H9 (cell line): ENCODE measurements at regions not wholly inside any gene's neighbourhood (a gene's known extent, or its start where the extent isn't known, plus 50 kb on each side); places are given as distances from the start of the nearest gene placed in this dataset.
"Not testable (repeated sequence)": the region's sequence is repeated elsewhere in the genome, so short reads cannot be mapped to it uniquely, and the experiment has no call there.

ENCODE experiments used
- DNase-seq: peaks from one replicate; pipeline ENCODE4 v3.0.0-alpha.2; 2017
- H2AFZ ChIP-seq: one replicate; pipeline ENCODE4 v1.6.1; 2013; ENCODE audit warnings: mild to moderate bottlenecking, low read length, control low read depth, moderate library complexity
- H2AK5ac ChIP-seq: 2 replicates; pipeline ENCODE4 v1.6.1; 2013; ENCODE audit warnings: low read length, control low read depth, mixed read lengths; ENCODE audit not compliant: insufficient read length
- H2BK120ac ChIP-seq: one replicate; pipeline ENCODE4 v1.6.1; 2013; ENCODE audit warnings: low read depth, mild to moderate bottlenecking, low read length, control low read depth, inconsistent platforms; ENCODE audit not compliant: poor library complexity, severe bottlenecking
- H2BK12ac ChIP-seq: 2 replicates; pipeline ENCODE4 v1.6.1; 2013; ENCODE audit warnings: low read length, control low read depth, mixed read lengths, low read depth; ENCODE audit not compliant: insufficient read length
- H2BK15ac ChIP-seq: 2 replicates; pipeline ENCODE4 v1.6.1; 2013; ENCODE audit warnings: low read depth, low read length, control low read depth
- H2BK20ac ChIP-seq: one replicate; pipeline ENCODE4 v1.6.1; 2013; ENCODE audit warnings: low read depth, mild to moderate bottlenecking, low read length, control low read depth, inconsistent platforms; ENCODE audit not compliant: poor library complexity, severe bottlenecking
- H2BK5ac ChIP-seq: 2 replicates; pipeline ENCODE4 v1.6.1; 2013; ENCODE audit warnings: low read length, control low read depth, mixed read lengths; ENCODE audit not compliant: insufficient read length
- H3K14ac ChIP-seq: 2 replicates; pipeline ENCODE4 v1.6.1; 2013; ENCODE audit warnings: low read length, control low read depth; ENCODE audit not compliant: insufficient read depth
- H3K18ac ChIP-seq: 2 replicates; pipeline ENCODE4 v1.6.1; 2013; ENCODE audit warnings: low read depth, mild to moderate bottlenecking, mixed read lengths, low read length, control low read depth; ENCODE audit not compliant: insufficient read length
- H3K23ac ChIP-seq: 2 replicates; pipeline ENCODE4 v1.6.1; 2013; ENCODE audit warnings: low read length, control low read depth, mixed read lengths, low read depth; ENCODE audit not compliant: insufficient read length
- H3K23me2 ChIP-seq: 2 replicates; pipeline ENCODE4 v1.6.1; 2013; ENCODE audit warnings: low read depth, mild to moderate bottlenecking, mixed read lengths, low read length, control low read depth; ENCODE audit not compliant: insufficient read length, poor library complexity, severe bottlenecking
- H3K27ac ChIP-seq: 2 replicates; pipeline ENCODE4 v1.5.1; 2013; ENCODE audit warnings: low read length, control low read depth, mixed read lengths, low read depth; ENCODE audit not compliant: insufficient read length
- H3K27me3 ChIP-seq: 2 replicates; pipeline ENCODE4 v1.6.1; 2013; ENCODE audit warnings: low read length, control low read depth, inconsistent platforms; ENCODE audit not compliant: insufficient read depth
- H3K4ac ChIP-seq: 2 replicates; pipeline ENCODE4 v1.6.1; 2013; ENCODE audit warnings: low read depth, mild to moderate bottlenecking, control low read depth, inconsistent platforms, low read length, moderate library complexity
- H3K4me1 ChIP-seq: 2 replicates; pipeline ENCODE4 v1.6.1; 2013; ENCODE audit warnings: low read length, control low read depth, inconsistent platforms; ENCODE audit not compliant: insufficient read depth
- H3K4me2 ChIP-seq: 2 replicates; pipeline ENCODE4 v1.6.1; 2013; ENCODE audit warnings: low read length, control low read depth, mixed read lengths; ENCODE audit not compliant: insufficient read length, insufficient read depth
- H3K56ac ChIP-seq: 2 replicates; pipeline ENCODE4 v1.6.1; 2013; ENCODE audit warnings: low read depth, mild to moderate bottlenecking, mixed read lengths, low read length, control low read depth; ENCODE audit not compliant: insufficient read length
- H3K79me1 ChIP-seq: 2 replicates; pipeline ENCODE4 v1.6.1; 2013; ENCODE audit warnings: low read depth, mild to moderate bottlenecking, moderate library complexity, low read length, control low read depth, inconsistent platforms; ENCODE audit not compliant: insufficient read depth, poor library complexity, severe bottlenecking
- H3K79me2 ChIP-seq: 2 replicates; pipeline ENCODE4 v1.6.1; 2013; ENCODE audit warnings: low read length, control low read depth, inconsistent platforms; ENCODE audit not compliant: insufficient read depth
- H3K9ac ChIP-seq: 2 replicates; pipeline ENCODE4 v1.6.1; 2013; ENCODE audit warnings: low read length, control low read depth, mixed read lengths; ENCODE audit not compliant: insufficient read length; ENCODE audit errors: extremely low read depth
- H3K9me3 ChIP-seq: one replicate; pipeline ENCODE4 v1.6.1; 2013; ENCODE audit warnings: low read depth, low read length, inconsistent platforms; ENCODE audit not compliant: control insufficient read depth
- H3T11ph ChIP-seq: one replicate; pipeline ENCODE4 v1.6.1; 2013; ENCODE audit warnings: mild to moderate bottlenecking, low read length, control low read depth, inconsistent platforms
- H4K20me1 ChIP-seq: one replicate; pipeline ENCODE4 v1.6.1; 2013; ENCODE audit not compliant: control insufficient read depth, insufficient read length, insufficient read depth
- H4K5ac ChIP-seq: 2 replicates; pipeline ENCODE4 v1.6.1; 2013; ENCODE audit warnings: low read depth, mild to moderate bottlenecking, mixed read lengths, low read length, control low read depth; ENCODE audit not compliant: insufficient read length
- H4K8ac ChIP-seq: replicated peaks from 2 replicates; pipeline ENCODE4 v1.6.1; 2013; ENCODE audit warnings: low read length, control low read depth, mixed read lengths, low read depth; ENCODE audit not compliant: insufficient read length
- H4K91ac ChIP-seq: 2 replicates; pipeline ENCODE4 v1.6.1; 2013; ENCODE audit warnings: low read depth, mild to moderate bottlenecking, moderate library complexity, mixed read lengths, low read length, control low read depth; ENCODE audit not compliant: insufficient read length
- H3K27ac Mint-ChIP-seq, 3 experiments: 2 replicates in 2 of 3; 3 replicates in 1 of 3; pipeline ENCODE4 v1.8.0; 2020 to 2021; ENCODE audit warnings: mixed read lengths in 3 of 3, mild to moderate bottlenecking in 1 of 3, moderate library complexity in 1 of 3
- H3K27me3 Mint-ChIP-seq: 2 replicates; pipeline ENCODE4 v1.8.0; 2021; ENCODE audit warnings: low read depth, mild to moderate bottlenecking, moderate library complexity, mixed read lengths
- H3K36me3 Mint-ChIP-seq, 3 experiments: 2 replicates in 2 of 3; 3 replicates in 1 of 3; pipeline ENCODE4 v1.8.0; 2020 to 2021; ENCODE audit warnings: low read depth in 3 of 3, mixed read lengths in 3 of 3; ENCODE audit not compliant: insufficient read depth in 1 of 3
- H3K4me1 Mint-ChIP-seq, 2 experiments: 2 replicates each; pipeline ENCODE4 v1.8.0; 2020; ENCODE audit warnings: mixed read lengths in 2 of 2
- H3K4me3 Mint-ChIP-seq, 2 experiments: 2 replicates in 1 of 2; 3 replicates in 1 of 2; pipeline ENCODE4 v1.8.0; 2020 to 2021; ENCODE audit warnings: mild to moderate bottlenecking in 2 of 2, mixed read lengths in 2 of 2, moderate library complexity in 1 of 2
- H3K9me3 Mint-ChIP-seq, 2 experiments: 2 replicates in 1 of 2; 3 replicates in 1 of 2; pipeline ENCODE4 v1.8.0; 2020; ENCODE audit warnings: mild to moderate bottlenecking in 2 of 2, mixed read lengths in 2 of 2, moderate library complexity in 1 of 2
- WGBS: extraction: QIAGEN DNeasy Blood & Tissue Kit; methylation state at CpG from one replicate; pipeline ENCODE4 v1.1.7; 2013; ENCODE audit warnings: missing lambda C conversion rate, low lambda C conversion rate, mixed read lengths; ENCODE audit not compliant: insufficient read length; ENCODE audit errors: extremely low coverage; 5-methylcytosine and 5-hydroxymethylcytosine counted together

- H3T11ph ChIP-seq, H4K91ac ChIP-seq, H3K4me2 ChIP-seq, H3K4me3 Mint-ChIP-seq, H3K27me3 ChIP-seq, H3K4me1 ChIP-seq, H2BK20ac ChIP-seq, H4K8ac ChIP-seq, H3K18ac ChIP-seq, H3K9me3 Mint-ChIP-seq, H4K20me1 ChIP-seq, H2AK5ac ChIP-seq, H3K23me2 ChIP-seq, H3K56ac ChIP-seq, H3K36me3 Mint-ChIP-seq, H3K9me3 ChIP-seq, H3K14ac ChIP-seq, H2BK15ac ChIP-seq, H3K23ac ChIP-seq, H3K9ac ChIP-seq, H3K79me1 ChIP-seq, H3K27ac Mint-ChIP-seq, H3K27ac ChIP-seq, H3K4ac ChIP-seq, H2BK5ac ChIP-seq, DNase-seq, H3K27me3 Mint-ChIP-seq, H3K4me1 Mint-ChIP-seq, H2BK120ac ChIP-seq, H3K79me2 ChIP-seq, H4K5ac ChIP-seq, H2AFZ ChIP-seq, H2BK12ac ChIP-seq: not testable (repeated sequence)
- no CpG with 5 or more reads among the region's 19 CpGs for WGBS
These were observed 253.1 kb downstream of the ADGRD1 start for GRCh38 chr12:131206630-131207299.

GRCh38 chr12:131207300-131207660, 253.6 kb downstream of the ADGRD1 start:
- H3K27ac ChIP-seq, H2AK5ac ChIP-seq, H3K23ac ChIP-seq, H3K4ac ChIP-seq, H3K4me1 Mint-ChIP-seq, H3K27me3 ChIP-seq, H3K18ac ChIP-seq, H4K5ac ChIP-seq, H3T11ph ChIP-seq, H2BK20ac ChIP-seq, H4K8ac ChIP-seq, H3K23me2 ChIP-seq, H4K20me1 ChIP-seq, H3K56ac ChIP-seq, H3K27me3 Mint-ChIP-seq, H2BK120ac ChIP-seq, H2AFZ ChIP-seq, H3K14ac ChIP-seq, H3K9me3 ChIP-seq, H3K4me2 ChIP-seq, H3K4me1 ChIP-seq, H3K79me1 ChIP-seq, H2BK12ac ChIP-seq, H4K91ac ChIP-seq, H3K36me3 Mint-ChIP-seq, H2BK15ac ChIP-seq, H3K27ac Mint-ChIP-seq, H2BK5ac ChIP-seq, H3K79me2 ChIP-seq, H3K4me3 Mint-ChIP-seq, H3K9ac ChIP-seq, H3K9me3 Mint-ChIP-seq: not testable (repeated sequence)
- DNase-seq = peak; percentile 20
- no CpG with 5 or more reads among the region's 12 CpGs for WGBS
